ENCODE measurements at regions not wholly inside any gene's neighbourhood (a gene's known extent, or its start where the extent isn't known, plus 50 kb on each side); places are given as distances from the start of the nearest gene placed in this dataset.

- WGBS (ENCODE audit: low lambda C conversion rate): 0% methylated on average over 1 of the region's 1 CpG
- H4K20me1 ChIP-seq (ENCODE audit: insufficient read depth): no peaks in the 10 kb centered on the region
- CTCF ChIA-PET: no interaction called here
- no peaks in the 10 kb centered on the region for H3K4me1 ChIP-seq (ENCODE audit: control insufficient read depth in 1 of 2, insufficient read depth in 2 of 2, low read depth in 1 of 2, low read length in 1 of 2)
- no peak for DNase-seq
- H3K36me3 ChIP-seq (replicated peaks in 1 of 2; ENCODE audit: control insufficient read depth in 1 of 2, insufficient read depth in 2 of 2, low read length in 1 of 2): no peaks in the 10 kb centered on the region
- no peaks in the 10 kb centered on the region for H3K27me3 ChIP-seq (ENCODE audit: insufficient read depth)
- H3K9ac ChIP-seq: no peak overlapping the region
- H2AFZ ChIP-seq (ENCODE audit: low read depth): no peak overlapping the region
- no peaks in the 10 kb centered on the region for H3K9me2 ChIP-seq
- no peaks in the 10 kb centered on the region for H3K79me2 ChIP-seq (ENCODE audit: insufficient read depth)
- H3K4me2 ChIP-seq: no peak overlapping the region
- no peaks in the 10 kb centered on the region for H3K9me3 ChIP-seq
- no peak overlapping the region for H3K27ac ChIP-seq (ENCODE audit: low read depth in 2 of 2, low read length in 1 of 2)
- TF ChIP-seq EP300 (IDR thresholded peaks at IDR 0.05; ENCODE audit: borderline replicate concordance in 1 of 2, low read depth in 1 of 2, low read length in 1 of 2) (no peak), ELF1 (IDR thresholded peaks at IDR 0.05) (no peak), NFIC (IDR thresholded peaks at IDR 0.05; ENCODE audit: borderline replicate concordance) (no peak), RFX5 (IDR thresholded peaks at IDR 0.05; ENCODE audit: low read length) (no peak), ZBTB33 (IDR thresholded peaks at IDR 0.05; ENCODE audit: borderline replicate concordance, low read depth) (no peak), MAX (IDR thresholded peaks at IDR 0.05; ENCODE audit: low read depth) (no peak), YY1 (IDR thresholded peaks at IDR 0.05; ENCODE audit: low read depth) (no peak), SMC3 (IDR thresholded peaks at IDR 0.05; ENCODE audit: low read depth, low read length) (no peak), RAD21 (IDR thresholded peaks at IDR 0.05; ENCODE audit: low read length) (no peak), TEAD4 (IDR thresholded peaks at IDR 0.05; ENCODE audit: borderline replicate concordance, insufficient read depth) (no peak), NRF1 (IDR thresholded peaks at IDR 0.05; ENCODE audit: low read depth, low read length) (no peak), SIN3A (IDR thresholded peaks at IDR 0.05; ENCODE audit: borderline replicate concordance, low read depth, low read length) (no peak), FOSL2 (IDR thresholded peaks at IDR 0.05; ENCODE audit: borderline replicate concordance, low read depth) (no peak)
- POLR2A ChIA-PET: no interaction called here
- H3K4me3 ChIP-seq (ENCODE audit: low read depth in 2 of 2, low read length in 1 of 2): no peak overlapping the region
- no peaks in the 10 kb centered on the region for H3F3A ChIP-seq (replicated peaks; ENCODE audit: insufficient read depth)
Observed at GRCh38 chr5:28017178-28017577, 978.8 kb upstream of the CDH9 start.

- H3K4me3 ChIP-seq (ENCODE audit: low read depth in 2 of 2, low read length in 1 of 2): no peak overlapping the region
- H3K9me3 ChIP-seq: no peaks in the 10 kb centered on the region
- H3K79me2 ChIP-seq (ENCODE audit: insufficient read depth): no peaks in the 10 kb centered on the region
- 24% methylated on average over 3 of the region's 3 CpGs for WGBS (ENCODE audit: low lambda C conversion rate)
- no peak overlapping the region for H2AFZ ChIP-seq (ENCODE audit: low read depth)
- no peaks in the 10 kb centered on the region for H3F3A ChIP-seq (replicated peaks; ENCODE audit: insufficient read depth)
- no peak overlapping the region for H3K9ac ChIP-seq
- ChIA-PET POLR2A (no interaction called here), CTCF (interaction anchor here (0.6 to 1.1 kb wide), 3 partner anchors 15 to 30 kb away, joined by 3 to 4 read pairs (median 3); no protein-coding TSS in a partner anchor)
- H3K4me1 ChIP-seq (ENCODE audit: control insufficient read depth in 1 of 2, insufficient read depth in 2 of 2, low read depth in 1 of 2, low read length in 1 of 2): no peaks in the 10 kb centered on the region
- TF ChIP-seq RAD21 (IDR thresholded peaks at IDR 0.05; ENCODE audit: low read length) (peak; percentile 39; the same call in 1 of the 2 replicates), USF2 (IDR thresholded peaks at IDR 0.05; ENCODE audit: borderline replicate concordance, low read depth, low read length) (no peak), RCOR1 (IDR thresholded peaks at IDR 0.05; ENCODE audit: low read length) (no peak), CTCF (IDR thresholded peaks at IDR 0.05) (peak; percentile 78), USF1 (IDR thresholded peaks at IDR 0.05; ENCODE audit: borderline replicate concordance, low read depth) (no peak), MAX (IDR thresholded peaks at IDR 0.05; ENCODE audit: low read depth) (no peak), NRF1 (IDR thresholded peaks at IDR 0.05; ENCODE audit: low read depth, low read length) (no peak), GABPA (IDR thresholded peaks at IDR 0.05; ENCODE audit: low read depth) (no peak), TCF12 (IDR thresholded peaks at IDR 0.05) (no peak), EP300 (IDR thresholded peaks at IDR 0.05; ENCODE audit: borderline replicate concordance in 1 of 2, low read depth in 1 of 2, low read length in 1 of 2) (no peak), SMC3 (IDR thresholded peaks at IDR 0.05; ENCODE audit: low read depth, low read length) (peak; percentile 28; the same call in 1 of the 2 replicates), GATA2 (CRISPR knock-in tag; IDR thresholded peaks at IDR 0.05) (no peak)
- no peak overlapping the region for H3K4me2 ChIP-seq
- no peaks in the 10 kb centered on the region for H4K20me1 ChIP-seq (ENCODE audit: insufficient read depth)
- peak; percentile 1 for DNase-seq
- H3K27ac ChIP-seq (ENCODE audit: low read depth in 2 of 2, low read length in 1 of 2): no peak overlapping the region
- H3K36me3 ChIP-seq (replicated peaks in 1 of 2; ENCODE audit: control insufficient read depth in 1 of 2, insufficient read depth in 2 of 2, low read length in 1 of 2): no peaks in the 10 kb centered on the region
- H3K27me3 ChIP-seq (ENCODE audit: insufficient read depth): no peaks in the 10 kb centered on the region
- no peaks in the 10 kb centered on the region for H3K9me2 ChIP-seq
Observed at GRCh38 chr5:28014779-28015178, 976.4 kb upstream of the CDH9 start.

Data from SK-N-SH (cell line).